GM19351 (cell line): ENCODE measurements at regions not wholly inside any gene's neighbourhood (a gene's known extent, or its start where the extent isn't known, plus 50 kb on each side); places are given as distances from the start of the nearest gene placed in this dataset.
"Not testable (repeated sequence)": the region's sequence is repeated elsewhere in the genome, so short reads cannot be mapped to it uniquely, and the experiment has no call there.

ENCODE experiments used
- ATAC-seq: cut with Tn5 transposase; IDR thresholded peaks from one replicate; pipeline ENCODE4 v1.9.1; 2021; ENCODE audit warnings: mild to moderate bottlenecking, moderate library complexity; ENCODE audit not compliant: unreplicated experiment

GRCh38 chr1:29602203-29602602 is 365.9 kb downstream of the PTPRU start:
- no peak for ATAC-seq

GRCh38 chr1:29601021-29601420 is 364.7 kb downstream of the PTPRU start:
- no peak for ATAC-seq

GRCh38 chr1:29599826-29600225 is 363.5 kb downstream of the PTPRU start:
- no peak for ATAC-seq

- no peak for ATAC-seq
These were observed 362.7 kb downstream of the PTPRU start for GRCh38 chr1:29599071-29599470.

GRCh38 chr1:29597861-29598260 is 361.5 kb downstream of the PTPRU start:
- no peak for ATAC-seq

GRCh38 chr1:29593601-29594382 is 357.5 kb downstream of the PTPRU start:
- ATAC-seq, result no peak

GRCh38 chr1:29592731-29593130 is 356.4 kb downstream of the PTPRU start:
- ATAC-seq, result no peak

- no peak for ATAC-seq
These were observed 355.9 kb downstream of the PTPRU start for GRCh38 chr1:29592261-29592615.

- no peak for ATAC-seq
These were observed 355.4 kb downstream of the PTPRU start for GRCh38 chr1:29591601-29592260.

GRCh38 chr1:29590583-29591565 is 354.6 kb downstream of the PTPRU start:
- no peak for ATAC-seq

- not testable (repeated sequence) for ATAC-seq
These were observed 353.4 kb downstream of the PTPRU start for GRCh38 chr1:29589716-29590115.

GRCh38 chr1:29586991-29587745 is 350.8 kb downstream of the PTPRU start:
- no peak for ATAC-seq

- no peak for ATAC-seq
These were observed 349.9 kb downstream of the PTPRU start for GRCh38 chr1:29586215-29586614.

GRCh38 chr1:29585656-29586055 is 349.3 kb downstream of the PTPRU start:
- ATAC-seq, result no peak

- no peak for ATAC-seq
These were observed 348.9 kb downstream of the PTPRU start for GRCh38 chr1:29585201-29585600.

- no peak for ATAC-seq
These were observed 348.5 kb downstream of the PTPRU start for GRCh38 chr1:29584776-29585175.

- no peak for ATAC-seq
These were observed 348.0 kb downstream of the PTPRU start for GRCh38 chr1:29584362-29584761.

GRCh38 chr1:29583727-29584126 is 347.4 kb downstream of the PTPRU start:
- ATAC-seq, result no peak

GRCh38 chr1:29581256-29581655 is 344.9 kb downstream of the PTPRU start:
- no peak for ATAC-seq

GRCh38 chr1:29579821-29580425 is 343.6 kb downstream of the PTPRU start:
- no peak for ATAC-seq
